Spleen (tissue), 11 donors: ENCODE measurements at regions not wholly inside any gene's neighbourhood (a gene's known extent, or its start where the extent isn't known, plus 50 kb on each side); places are given as distances from the start of the nearest gene placed in this dataset.
"Not testable (repeated sequence)": the region's sequence is repeated elsewhere in the genome, so short reads cannot be mapped to it uniquely, and the experiment has no call there.

Experiments used
- DNase-seq: peaks from one replicate; pipeline ENCODE4 v3.0.0-alpha.2; 2020
- H3K27ac ChIP-seq, 8 donors: fragments of 200-600 bp; sonication (generic) in 7 of 8; 1 replicate in 4 of 8; 2 replicates in 4 of 8; pipeline versions ENCODE4 v1.5.0 to v1.8.0; 2016 to 2021; ENCODE audit warnings: inconsistent platforms in 4 of 8, mild to moderate bottlenecking in 4 of 8, moderate library complexity in 1 of 8
- H3K27me3 ChIP-seq, 7 donors: fragments of 200-600 bp; sonication (generic) in 6 of 7; replicated peaks in 1 of 7; 1 replicate in 4 of 7; 2 replicates in 3 of 7; pipeline versions ENCODE4 v1.5.0 to v1.8.0; 2016 to 2021; ENCODE audit warnings: inconsistent platforms in 3 of 7, mild to moderate bottlenecking in 1 of 7
- H3K36me3 ChIP-seq, 6 donors: fragments of 200-600 bp; sonication (generic) in 5 of 6; 1 replicate in 4 of 6; 2 replicates in 2 of 6; pipeline versions ENCODE4 v1.5.0 to v1.8.0; 2016 to 2021; ENCODE audit warnings: inconsistent platforms in 2 of 6
- H3K4me1 ChIP-seq, 6 donors: fragments of 200-600 bp; sonication (generic) in 5 of 6; 1 replicate in 3 of 6; 2 replicates in 3 of 6; pipeline versions ENCODE4 v1.5.0 to v1.8.0; 2016 to 2021; ENCODE audit warnings: inconsistent platforms in 3 of 6
- H3K4me3 ChIP-seq, 8 donors: fragments of 200-600 bp; sonication (generic) in 7 of 8; 1 replicate in 4 of 8; 2 replicates in 4 of 8; pipeline versions ENCODE4 v1.5.0 to v1.8.0; 2016 to 2021; ENCODE audit warnings: inconsistent platforms in 4 of 8, mild to moderate bottlenecking in 4 of 8, moderate library complexity in 2 of 8
- H3K9me3 ChIP-seq, 8 donors: fragments of 200-600 bp; sonication (generic) in 7 of 8; 1 replicate in 4 of 8; 2 replicates in 4 of 8; pipeline versions ENCODE4 v1.5.0 to v1.8.0; 2016 to 2021; ENCODE audit warnings: inconsistent platforms in 4 of 8
- POLR2A ChIP-seq, 3 donors: fragments of 450-650 bp; IDR thresholded peaks; one replicate each; pipeline ENCODE4 v1.5.1; 2017; ENCODE audit warnings: antibody characterized with exemption in 3 of 3, mild to moderate bottlenecking in 1 of 3
- POLR2AphosphoS5 ChIP-seq, 3 donors: sonication (generic); formaldehyde crosslinking; IDR thresholded peaks; one replicate each; pipeline ENCODE4 v1.5.1; 2017; ENCODE audit warnings: antibody characterized with exemption in 3 of 3
- WGBS, 5 donors: extraction: QIAGEN DNeasy Blood & Tissue Kit in 3 of 5; methylation state at CpG; one replicate each; pipeline versions ENCODE4 v1.1.5 to v1.1.7; 2013 to 2018; 5-methylcytosine and 5-hydroxymethylcytosine counted together
- intact Hi-C: fragments of 100-400 bp; cut with DNase I; formaldehyde crosslinking; loops from one replicate; pipeline ENCODE4 v1.15.0; 2023; ENCODE audit warnings: low total_unique reads
- TF ChIP-seq, protein P1 (sequence below), 11 experiments: fragments of 200-600 bp in 7 of 11; fragments of 450-650 bp in 4 of 11; sonication (generic) in 4 of 11; IDR thresholded peaks in 8 of 11; conservative IDR thresholded peaks in 3 of 11; 1 replicate in 7 of 11; 2 replicates in 4 of 11; pipeline versions ENCODE4 v1.4.0 to v1.8.0; 2016 to 2021; ENCODE audit warnings: antibody characterized with exemption in 11 of 11, inconsistent platforms in 4 of 11, mild to moderate bottlenecking in 1 of 11
- donor health status: healthy with polysubstance abuse.
- donor health status: DM: no; HTN: no; CAD: no; lungs with moderate emphysema.
- donor health status: DM: no; HTN: no; CAD: no.
- donor health status: Bipolar disorder and iron deficiency.
- donor health status: healthy.
- donor health status: DM: no; HTN: no; CAD: no.
- donor health status: DM: yes; HTN: yes; CAD: no.

DNA sequence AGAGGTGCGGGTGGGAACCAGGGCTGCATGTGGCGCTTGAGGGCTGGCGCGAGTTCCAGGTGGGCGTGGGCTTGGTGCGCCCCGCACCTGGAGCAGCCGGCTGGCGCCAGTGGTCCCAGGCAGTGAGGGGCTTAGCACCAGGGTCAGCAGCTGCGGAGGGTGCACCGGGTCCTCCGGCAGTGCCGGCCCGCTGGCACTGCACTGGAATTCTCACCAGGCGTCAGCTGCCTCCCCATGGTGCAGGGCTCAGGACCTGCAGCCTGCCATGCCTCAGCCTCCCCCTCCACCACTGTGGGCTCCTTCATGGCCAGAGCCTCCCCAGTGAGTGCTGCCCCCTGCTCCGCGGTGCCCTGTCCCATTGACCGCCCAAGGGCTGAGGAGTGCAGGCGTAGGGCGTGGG, 174.0 kb downstream of the ADAM29 start:
- no peaks in the 10 kb centered on the region for H3K36me3 ChIP-seq
- no peak overlapping the region for H3K4me3 ChIP-seq
- no peak for DNase-seq
- no peak for TF ChIP-seq POLR2AphosphoS5 (IDR thresholded peaks at IDR 0.05)
- TF ChIP-seq, protein P1, sequence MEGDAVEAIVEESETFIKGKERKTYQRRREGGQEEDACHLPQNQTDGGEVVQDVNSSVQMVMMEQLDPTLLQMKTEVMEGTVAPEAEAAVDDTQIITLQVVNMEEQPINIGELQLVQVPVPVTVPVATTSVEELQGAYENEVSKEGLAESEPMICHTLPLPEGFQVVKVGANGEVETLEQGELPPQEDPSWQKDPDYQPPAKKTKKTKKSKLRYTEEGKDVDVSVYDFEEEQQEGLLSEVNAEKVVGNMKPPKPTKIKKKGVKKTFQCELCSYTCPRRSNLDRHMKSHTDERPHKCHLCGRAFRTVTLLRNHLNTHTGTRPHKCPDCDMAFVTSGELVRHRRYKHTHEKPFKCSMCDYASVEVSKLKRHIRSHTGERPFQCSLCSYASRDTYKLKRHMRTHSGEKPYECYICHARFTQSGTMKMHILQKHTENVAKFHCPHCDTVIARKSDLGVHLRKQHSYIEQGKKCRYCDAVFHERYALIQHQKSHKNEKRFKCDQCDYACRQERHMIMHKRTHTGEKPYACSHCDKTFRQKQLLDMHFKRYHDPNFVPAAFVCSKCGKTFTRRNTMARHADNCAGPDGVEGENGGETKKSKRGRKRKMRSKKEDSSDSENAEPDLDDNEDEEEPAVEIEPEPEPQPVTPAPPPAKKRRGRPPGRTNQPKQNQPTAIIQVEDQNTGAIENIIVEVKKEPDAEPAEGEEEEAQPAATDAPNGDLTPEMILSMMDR (IDR thresholded peaks at IDR 0.05 in 8 of 11, conservative IDR thresholded peaks at IDR 0.05 in 3 of 11), result no peak
- no peak for TF ChIP-seq POLR2A (IDR thresholded peaks at IDR 0.05)
- 76 to 95% (median 90%) methylated on average over 7 to 20 of the region's 20 CpGs for WGBS, 5 donors
- peaks cover 0 to 43% (median 24%) of the 10 kb centered on the region in 8 donors for H3K9me3 ChIP-seq
- intact Hi-C loops, result no loop called here
- no peaks in the 10 kb centered on the region for H3K4me1 ChIP-seq
- H3K27me3 ChIP-seq, result no peaks in the 10 kb centered on the region
- no peak overlapping the region for H3K27ac ChIP-seq

DNA sequence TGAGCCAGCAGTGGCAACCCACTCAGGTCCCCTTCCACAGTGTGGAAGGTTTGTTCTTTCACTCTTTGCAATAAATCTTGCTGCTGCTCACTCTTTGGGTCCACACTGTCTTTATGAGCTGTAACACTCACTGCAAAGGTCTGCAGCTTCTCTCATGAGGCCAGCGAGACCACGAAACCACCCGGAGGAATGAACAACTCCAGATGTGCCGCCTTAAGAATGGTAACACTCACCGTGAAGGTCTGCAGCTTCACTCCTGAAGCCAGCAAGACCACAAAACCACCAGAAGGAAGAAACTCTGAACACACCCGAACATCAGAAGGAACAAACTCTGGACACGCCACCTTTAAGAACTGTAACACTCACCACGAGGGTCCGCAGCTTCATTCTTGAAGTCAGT, 174.9 kb downstream of the ADAM29 start:
- H3K4me3 ChIP-seq, H3K27ac ChIP-seq, H3K36me3 ChIP-seq, H3K4me1 ChIP-seq, H3K27me3 ChIP-seq, intact Hi-C loops, DNase-seq: not testable (repeated sequence)
- 74 to 94% (median 90%) methylated on average over 9 of the region's 9 CpGs for WGBS, 5 donors
- peaks cover 0 to 41% (median 23%) of the 10 kb centered on the region in 8 donors for H3K9me3 ChIP-seq

DNA sequence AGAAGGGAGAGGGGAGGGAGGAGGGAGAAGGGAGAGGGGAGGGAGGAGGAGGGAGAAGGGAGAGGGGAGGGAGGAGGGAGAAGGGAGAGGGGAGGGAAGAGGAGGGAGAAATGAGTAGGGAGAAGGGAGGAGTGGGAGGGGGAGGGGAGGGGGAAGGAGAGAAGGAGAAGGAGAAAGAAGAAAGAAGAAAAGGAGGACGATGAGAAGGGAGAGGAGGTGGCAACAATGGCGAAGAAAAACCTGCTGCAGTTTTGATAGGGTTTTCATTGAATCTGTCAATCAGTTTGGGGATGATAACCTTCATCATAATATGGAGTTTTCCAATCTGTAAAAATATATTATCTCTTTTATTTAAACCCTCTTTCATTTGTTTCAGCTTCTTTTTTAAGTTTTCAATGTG, 185.2 kb downstream of the ADAM29 start:
- WGBS, 5 donors, result 75 to 93% (median 80%) methylated on average over 2 of the region's 2 CpGs
- Histone ChIP-seq H3K36me3 (no peaks in the 10 kb centered on the region), H3K4me3 (no peak overlapping the region), H3K27me3 (no peaks in the 10 kb centered on the region), H3K9me3 (peaks cover 0 to 9% (median 5%) of the 10 kb centered on the region in 8 donors), H3K27ac (no peak overlapping the region), H3K4me1 (no peaks in the 10 kb centered on the region)
- intact Hi-C loops, result no loop called here
- no peak for TF ChIP-seq POLR2AphosphoS5 (IDR thresholded peaks at IDR 0.05)
- TF ChIP-seq, protein P1 (IDR thresholded peaks at IDR 0.05 in 8 of 11, conservative IDR thresholded peaks at IDR 0.05 in 3 of 11), result no peak
- TF ChIP-seq POLR2A (IDR thresholded peaks at IDR 0.05), result no peak
- DNase-seq, result no peak

DNA sequence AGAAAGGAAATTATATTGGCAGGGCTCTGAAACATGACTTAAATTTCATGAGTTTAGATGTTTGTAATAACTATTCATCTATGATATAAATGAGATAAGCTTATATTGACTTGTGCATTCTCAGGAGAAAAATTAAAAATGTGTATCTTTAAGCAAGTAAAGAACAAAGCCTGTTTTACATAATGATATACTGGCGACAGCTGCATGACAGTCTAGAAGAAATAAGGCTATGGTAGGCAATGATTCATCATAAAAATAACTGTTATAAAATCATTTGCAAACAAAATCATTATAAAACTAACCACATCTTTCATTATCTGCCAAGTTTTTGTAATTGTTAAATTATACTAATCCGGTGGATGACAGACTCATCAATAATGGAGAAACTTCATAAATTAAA, 188.1 kb downstream of the ADAM29 start:
- no peaks in the 10 kb centered on the region for H3K36me3 ChIP-seq
- no peak for TF ChIP-seq POLR2AphosphoS5 (IDR thresholded peaks at IDR 0.05)

DNA sequence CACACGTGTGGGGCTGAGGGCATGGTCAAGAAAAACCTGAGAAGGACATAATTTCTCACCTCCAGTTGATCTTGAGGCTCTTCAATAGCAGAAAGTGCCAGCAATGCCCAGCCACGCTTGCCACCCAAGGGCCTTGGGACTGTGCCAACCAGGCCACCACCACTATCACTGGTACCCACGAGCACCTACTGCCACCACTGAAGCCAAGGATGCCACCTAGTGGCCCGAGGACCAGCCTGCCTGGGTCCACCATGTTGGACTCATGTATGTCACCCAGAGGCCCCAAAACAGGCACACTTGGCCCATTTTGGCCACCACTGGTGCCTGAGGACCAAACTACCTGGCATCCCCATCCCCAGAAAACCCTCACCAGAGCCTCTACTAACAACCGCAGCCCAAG, 191.8 kb downstream of the ADAM29 start:
- no peak overlapping the region for H3K4me3 ChIP-seq
- WGBS, 5 donors, result 71 to 84% (median 82%) methylated on average over 5 of the region's 5 CpGs
- no peaks in the 10 kb centered on the region for H3K36me3 ChIP-seq
- TF ChIP-seq POLR2A (IDR thresholded peaks at IDR 0.05) (no peak), POLR2AphosphoS5 (IDR thresholded peaks at IDR 0.05) (no peak)
- TF ChIP-seq, protein P1 (IDR thresholded peaks at IDR 0.05 in 8 of 11, conservative IDR thresholded peaks at IDR 0.05 in 3 of 11), result no peak
- intact Hi-C loops, result no loop called here
- no peaks in the 10 kb centered on the region for H3K4me1 ChIP-seq
- H3K27ac ChIP-seq, result no peak overlapping the region
- no peaks in the 10 kb centered on the region for H3K27me3 ChIP-seq
- peaks cover 0 to 67% (median 41%) of the 10 kb centered on the region in 8 donors for H3K9me3 ChIP-seq
- DNase-seq, result no peak

More for the DNA sequence above, 188.1 kb downstream of the ADAM29 start:
- DNase-seq, result no peak
- no peaks in the 10 kb centered on the region for H3K4me1 ChIP-seq
- WGBS, 5 donors, result 70 to 84% (median 75%) methylated on average over 2 of the region's 2 CpGs
- intact Hi-C loops, result no loop called here
- no peak overlapping the region for H3K4me3 ChIP-seq
- no peaks in the 10 kb centered on the region for H3K27me3 ChIP-seq
- peaks cover 0 to 36% (median 26%) of the 10 kb centered on the region in 8 donors for H3K9me3 ChIP-seq
- H3K27ac ChIP-seq, result no peak overlapping the region
